NCI-H2196 (cell line): ENCODE measurements at regions not wholly inside any gene's neighbourhood (a gene's known extent, or its start where the extent isn't known, plus 50 kb on each side); places are given as distances from the start of the nearest gene placed in this dataset.
"Not testable (repeated sequence)": the region's sequence is repeated elsewhere in the genome, so short reads cannot be mapped to it uniquely, and the experiment has no call there.

Experiments used
- DNase-seq: peaks from one replicate; lab custom pipeline; 2025; ENCODE audit not compliant: unreplicated experiment; lab: John Stamatoyannopoulos, UW

DNA sequence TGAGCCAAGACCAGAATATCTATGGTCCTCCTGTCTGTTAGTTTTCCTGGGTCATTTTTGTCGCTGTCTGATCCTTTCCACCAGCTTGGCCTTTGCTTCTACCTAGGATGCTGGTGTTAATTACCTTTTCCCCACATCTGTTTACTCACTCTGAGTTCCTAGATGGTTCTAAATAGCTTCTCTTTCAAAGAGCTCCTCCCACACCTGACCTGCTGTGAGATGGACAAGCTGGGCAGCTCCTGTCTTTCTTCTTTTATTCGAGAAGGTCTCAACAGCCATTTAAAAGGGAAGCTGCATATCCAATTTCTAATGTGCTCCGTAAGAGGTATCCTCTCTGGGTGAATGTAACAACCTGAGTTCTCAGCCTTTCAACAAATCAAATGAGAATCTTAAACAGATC lies 156.2 kb downstream of the HRH4 start:
- no peak for DNase-seq

DNA sequence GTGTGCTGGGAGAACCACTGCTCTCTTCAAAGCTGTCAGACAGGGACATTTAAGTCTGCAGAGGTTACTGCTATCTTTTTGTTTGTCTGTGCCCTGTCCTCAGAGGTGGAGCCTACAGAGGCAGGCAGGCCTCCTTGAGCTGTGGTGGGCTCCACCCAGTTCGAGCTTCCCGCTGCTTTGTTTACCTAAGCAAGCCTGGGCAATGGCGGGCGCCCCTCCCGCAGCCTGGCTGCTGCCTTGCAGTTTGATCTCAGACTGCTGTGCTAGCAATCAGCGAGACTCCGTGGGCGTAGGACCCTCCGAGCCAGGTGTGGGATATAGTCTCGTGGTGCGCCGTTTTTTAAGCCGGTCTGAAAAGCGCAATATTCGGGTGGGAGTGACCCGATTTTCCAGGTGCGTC lies 164.0 kb downstream of the HRH4 start:
- not testable (repeated sequence) for DNase-seq

DNA sequence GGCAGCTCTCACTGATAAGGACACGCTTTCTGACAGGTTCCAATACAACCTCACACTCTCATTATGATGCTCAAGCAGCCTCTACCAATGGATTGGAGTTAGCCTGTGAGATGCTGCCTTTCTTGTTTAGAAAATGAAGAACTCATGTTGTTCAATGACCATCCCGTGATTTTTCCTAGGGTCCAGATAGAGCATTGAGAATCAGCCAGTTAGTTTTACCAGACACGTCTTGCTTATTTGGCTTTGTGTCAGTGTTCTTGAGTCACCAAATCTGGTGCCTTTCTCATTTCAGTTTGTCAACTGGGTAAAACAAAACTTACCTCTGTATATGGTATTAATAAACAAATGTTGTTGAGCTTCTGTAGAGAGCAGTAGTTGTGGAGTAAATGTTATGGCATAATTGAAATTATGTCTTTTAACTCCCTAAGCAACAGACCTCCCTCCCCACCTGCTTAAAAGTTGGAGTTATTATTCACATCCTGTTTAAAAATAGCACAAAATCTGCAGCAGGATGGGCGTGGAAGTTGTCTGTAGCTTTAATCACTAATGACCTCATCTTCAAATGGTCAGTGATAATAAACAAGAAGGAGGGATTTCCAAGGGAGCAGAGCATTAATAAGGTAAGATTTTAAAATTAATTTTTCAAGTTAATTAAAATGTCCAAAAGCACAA lies 167.3 kb downstream of the HRH4 start:
- DNase-seq = no peak

DNA sequence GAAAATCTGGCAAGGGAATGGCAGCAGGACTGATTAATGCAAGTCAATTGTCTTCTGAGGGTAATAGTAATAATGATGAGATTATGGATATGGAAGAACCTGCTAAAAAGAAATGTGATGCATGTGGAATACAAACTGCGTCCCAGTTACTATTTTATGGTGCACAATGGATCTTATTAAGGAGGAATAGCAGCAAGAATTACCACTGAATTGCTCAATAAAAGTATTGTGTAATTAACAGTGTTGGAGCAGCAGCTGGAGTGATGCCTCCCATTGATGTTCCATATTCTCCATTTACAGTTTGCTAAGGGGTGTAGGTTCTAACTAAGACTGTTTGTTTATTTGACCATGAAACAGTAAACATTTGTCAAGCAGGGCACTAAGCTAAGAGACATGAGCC lies 167.9 kb downstream of the HRH4 start:
- no peak for DNase-seq

DNA sequence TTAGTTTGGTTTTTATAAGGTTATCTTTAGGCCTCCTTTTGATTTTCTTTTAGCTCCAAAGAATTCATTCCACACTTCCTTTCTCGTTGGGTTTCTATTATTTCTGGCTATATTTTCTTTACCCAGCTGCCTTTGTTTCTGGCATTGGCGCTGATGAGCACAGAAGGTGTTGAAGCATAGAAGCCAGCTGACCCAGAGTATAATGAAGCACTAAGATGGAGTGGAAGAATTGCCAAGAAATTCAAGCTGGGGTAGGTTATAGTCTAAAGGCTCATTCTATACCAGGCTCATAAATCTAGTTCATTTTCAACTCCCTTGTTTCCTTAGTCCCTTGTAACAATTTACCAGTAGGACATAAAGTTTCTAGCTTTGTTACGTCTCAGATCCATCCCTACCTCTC lies 169.5 kb downstream of the HRH4 start:
- DNase-seq = no peak

DNA sequence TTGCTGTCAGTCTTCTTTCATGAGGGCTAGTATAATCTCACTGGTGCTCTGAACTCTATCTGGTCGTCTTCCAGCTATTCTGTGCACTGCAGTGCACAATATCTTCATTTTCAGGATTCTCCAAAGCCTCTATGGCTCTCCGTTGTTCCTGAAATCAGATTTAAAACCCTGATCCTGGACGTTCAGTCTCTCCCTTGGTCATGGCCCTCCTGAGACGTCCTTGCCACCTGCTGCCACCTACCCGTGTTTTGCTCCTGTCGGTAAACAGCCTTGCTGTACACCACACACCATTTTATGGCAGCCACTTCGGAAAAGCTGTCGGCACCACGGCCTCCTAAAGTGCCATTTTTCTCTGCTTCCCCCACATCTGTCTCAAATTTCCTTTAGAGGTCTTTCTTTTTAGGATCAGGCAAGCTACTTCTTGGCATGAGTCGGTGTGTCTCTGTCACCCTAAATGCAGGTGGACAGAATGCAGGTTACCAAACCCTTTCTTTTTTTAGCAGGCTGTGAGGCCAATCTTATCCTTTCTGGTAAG lies 170.0 kb downstream of the HRH4 start:
- no peak for DNase-seq

DNA sequence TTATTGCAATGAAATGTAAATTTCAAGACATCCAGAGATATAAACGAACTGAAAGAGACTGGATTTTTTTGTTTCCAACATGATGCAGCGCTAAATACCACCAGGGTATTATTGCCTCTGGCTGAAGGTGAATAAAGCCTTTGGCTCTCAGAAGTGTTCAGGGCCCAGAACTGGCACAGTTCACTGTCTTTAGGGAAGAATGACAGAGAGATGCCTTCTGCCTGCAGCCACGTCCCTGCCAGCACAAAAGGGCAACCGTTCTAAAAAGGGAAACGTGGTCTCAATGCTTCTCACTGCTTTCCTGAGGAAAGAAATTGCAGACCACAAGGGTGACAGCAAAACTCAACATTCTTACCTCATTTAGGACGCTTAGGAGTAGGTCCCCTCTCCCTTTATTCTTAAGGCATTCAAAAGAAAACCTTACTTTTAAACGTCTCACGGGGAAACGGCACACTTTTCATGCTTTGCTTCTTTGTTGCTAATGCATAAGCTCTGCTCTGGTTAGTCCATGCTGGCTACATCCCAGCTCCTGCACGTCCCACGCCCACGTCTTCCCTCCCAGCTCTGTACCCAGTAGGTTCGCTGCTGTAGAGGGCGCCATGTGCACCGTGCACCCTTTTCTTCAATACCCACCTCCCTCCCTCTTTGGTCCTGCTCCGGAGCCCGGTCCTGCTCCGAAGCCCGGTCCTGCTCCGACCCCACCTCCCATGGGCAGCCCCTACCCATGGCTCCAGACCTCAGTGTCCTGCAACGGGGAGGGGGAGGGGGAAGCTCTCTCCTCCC lies 171.0 kb downstream of the HRH4 start:
- DNase-seq = no peak

DNA sequence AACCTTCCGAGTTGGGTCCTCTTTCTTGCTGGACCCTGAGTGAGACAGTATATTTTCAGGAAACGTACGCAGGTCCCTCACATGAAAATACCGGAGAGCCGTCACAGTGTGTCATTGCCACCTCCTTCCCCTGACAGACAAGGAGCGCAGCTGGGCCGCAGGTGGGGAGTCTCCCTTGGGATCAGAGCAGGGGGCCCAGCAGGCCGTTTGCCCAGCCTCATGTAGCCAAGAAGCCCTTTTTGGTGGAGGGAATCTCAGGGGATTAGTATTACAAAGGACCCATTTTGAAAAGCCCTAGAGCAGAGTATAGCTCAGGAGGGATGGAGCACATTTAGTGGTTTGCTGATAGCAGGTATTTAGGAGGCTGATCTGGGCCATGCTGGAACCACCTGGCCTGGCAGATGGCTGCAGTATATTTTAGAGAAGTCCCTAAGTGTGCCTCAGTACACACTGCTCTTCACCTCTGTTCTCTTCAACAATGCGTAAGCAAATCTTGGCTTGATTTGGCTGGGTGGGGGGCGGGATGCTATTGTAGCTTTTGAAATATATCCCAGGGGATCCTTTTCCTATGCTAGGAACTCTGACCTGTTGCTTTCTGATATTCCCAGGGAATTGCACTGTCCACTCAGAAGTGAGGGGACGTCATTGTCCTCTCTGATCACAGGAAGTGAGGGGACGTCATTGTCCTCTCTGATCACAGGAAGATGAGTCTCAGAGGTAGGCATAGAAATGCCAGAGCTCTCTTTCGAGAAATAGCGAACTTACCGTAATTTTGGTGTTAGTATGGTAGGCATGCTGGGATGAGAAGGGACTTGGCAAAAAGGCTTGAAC lies 171.9 kb downstream of the HRH4 start:
- DNase-seq = no peak

DNA sequence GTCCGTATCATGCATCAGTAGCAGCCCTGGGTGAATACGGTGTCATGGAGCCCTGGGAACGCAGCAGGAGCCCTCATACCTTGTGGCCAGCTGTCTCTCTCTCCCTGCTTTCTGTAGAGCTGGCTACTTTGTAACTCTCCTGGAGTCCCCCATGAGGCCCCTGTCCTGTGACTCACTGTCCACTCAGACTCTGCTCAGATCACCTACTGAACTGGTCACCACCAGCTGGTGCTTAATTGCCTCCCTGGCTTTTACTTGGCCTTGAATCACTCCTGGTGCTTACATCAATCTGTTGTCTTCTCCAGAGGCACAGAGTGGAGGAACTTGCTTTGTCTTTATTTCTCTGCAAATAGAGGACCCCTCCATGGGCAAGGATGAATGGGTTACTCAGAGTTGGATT lies 172.7 kb downstream of the HRH4 start:
- DNase-seq = no peak

DNA sequence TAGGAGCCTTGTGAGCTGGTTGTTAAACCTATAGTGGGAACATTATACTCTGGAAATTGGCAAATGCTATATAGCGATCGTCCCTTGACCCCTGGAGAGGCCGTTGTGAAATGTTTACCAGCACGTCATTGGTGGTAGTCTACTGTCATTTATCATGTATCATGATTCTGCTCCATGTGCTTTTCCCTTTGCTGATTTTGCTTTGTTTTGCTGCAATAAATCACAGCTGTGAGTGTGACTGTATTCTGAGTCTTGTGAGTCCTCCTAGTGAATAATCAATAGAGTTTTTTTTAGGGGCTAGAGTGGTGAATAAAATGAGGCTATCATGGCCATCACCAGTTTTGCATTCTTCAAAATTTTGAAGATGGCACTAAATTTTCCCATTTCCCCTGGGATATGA lies 189.1 kb downstream of the HRH4 start:
- DNase-seq = no peak

DNA sequence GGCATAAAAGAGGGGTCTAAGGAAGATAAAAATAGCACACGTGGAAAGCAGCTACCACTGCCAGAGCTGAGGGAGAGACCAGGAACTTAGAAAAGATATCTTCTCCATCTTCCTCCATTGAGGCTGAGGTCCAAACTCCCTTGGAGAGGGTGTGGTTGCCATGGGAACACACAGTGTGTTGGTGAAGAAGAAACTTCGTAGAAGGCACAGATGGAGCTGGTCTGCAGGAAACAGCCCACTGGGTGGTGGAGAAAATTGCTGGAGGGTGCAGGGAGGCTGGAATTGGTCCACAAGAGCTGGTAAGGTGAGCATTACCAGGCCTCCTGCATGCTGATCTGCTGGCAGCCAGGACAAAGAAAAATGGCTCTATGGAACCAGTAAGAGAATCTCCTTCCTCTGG lies 191.0 kb downstream of the HRH4 start:
- DNase-seq = no peak

DNA sequence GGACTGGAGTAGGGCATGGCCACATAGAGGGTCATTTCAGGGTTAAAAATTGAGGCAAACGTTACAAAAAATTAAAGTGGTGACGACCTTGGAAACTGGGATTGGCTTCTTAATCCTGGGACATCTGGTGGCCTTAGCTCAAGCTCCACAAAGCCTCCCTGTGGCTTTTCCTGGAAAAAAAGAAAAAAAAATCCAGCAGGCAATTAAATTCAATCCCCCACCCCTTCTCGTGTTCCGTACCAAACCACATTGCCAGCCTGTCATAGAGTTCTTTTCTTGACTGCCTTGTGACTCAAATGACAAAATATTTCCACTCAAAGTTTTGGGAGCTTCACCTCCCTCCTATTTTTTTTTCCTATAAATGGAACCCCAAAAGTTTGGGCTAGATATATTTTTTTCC lies 195.6 kb downstream of the HRH4 start:
- no peak for DNase-seq

DNA sequence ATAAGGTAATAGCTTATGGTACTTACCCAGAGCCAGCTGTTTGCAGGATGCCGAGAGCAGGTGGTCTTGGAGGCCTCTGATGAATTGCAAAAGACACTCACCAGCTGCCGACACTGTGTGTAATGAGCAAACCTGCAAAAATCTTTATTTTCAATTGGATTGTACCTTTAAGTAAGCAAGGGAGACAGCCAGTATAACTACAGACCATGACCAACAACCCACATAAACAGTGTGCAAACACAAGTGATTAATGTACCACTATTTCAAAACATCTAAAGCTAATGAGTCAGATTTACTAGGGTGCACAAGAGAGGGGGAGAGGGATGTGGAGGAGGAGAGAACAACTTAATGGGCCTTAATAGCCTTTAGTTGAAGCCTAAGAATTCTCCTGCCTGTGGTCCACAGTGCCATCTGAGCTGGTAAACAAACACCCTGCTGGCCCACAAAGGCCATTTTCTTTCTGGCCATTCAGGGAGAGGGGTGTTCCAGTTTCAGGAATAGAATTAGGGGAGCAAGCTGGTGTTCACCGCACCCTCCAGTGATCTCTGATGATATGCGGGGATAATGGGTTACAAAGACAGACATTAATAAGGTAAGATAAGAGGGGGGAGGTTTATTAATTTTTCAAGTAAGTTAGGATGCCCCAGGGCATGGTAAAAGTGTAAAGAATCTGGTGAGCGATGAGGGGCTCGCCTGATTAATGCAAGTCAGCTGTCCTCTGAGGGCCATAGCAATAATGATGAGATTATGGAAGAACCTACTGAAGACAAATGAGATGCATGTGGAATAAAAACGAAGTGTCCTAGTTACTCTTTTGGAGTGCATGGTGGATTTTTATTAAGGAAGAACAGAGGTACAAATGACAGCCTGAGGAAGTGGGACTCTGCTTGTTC lies 196.4 kb downstream of the HRH4 start:
- no peak for DNase-seq

DNA sequence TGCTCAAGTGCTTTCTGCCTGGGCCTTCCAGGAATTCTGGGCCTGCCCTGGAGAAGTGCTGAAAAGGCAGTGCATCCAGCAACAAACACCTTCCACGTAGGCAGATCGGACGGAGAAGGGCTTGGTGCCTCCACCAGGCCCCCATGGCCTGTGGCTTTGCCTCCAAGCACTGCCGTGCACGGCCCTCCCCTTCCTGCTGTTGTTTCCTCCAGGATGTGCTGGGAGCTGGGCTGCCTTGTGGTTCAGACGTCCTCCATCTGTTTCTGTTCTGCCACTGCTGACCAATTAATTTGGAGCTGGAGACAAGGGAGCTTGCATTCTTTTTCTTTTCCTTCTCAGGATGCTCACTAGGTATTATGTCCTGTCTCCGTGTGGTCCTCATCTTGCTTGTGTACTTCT lies 197.0 kb downstream of the HRH4 start:
- DNase-seq = no peak

DNA sequence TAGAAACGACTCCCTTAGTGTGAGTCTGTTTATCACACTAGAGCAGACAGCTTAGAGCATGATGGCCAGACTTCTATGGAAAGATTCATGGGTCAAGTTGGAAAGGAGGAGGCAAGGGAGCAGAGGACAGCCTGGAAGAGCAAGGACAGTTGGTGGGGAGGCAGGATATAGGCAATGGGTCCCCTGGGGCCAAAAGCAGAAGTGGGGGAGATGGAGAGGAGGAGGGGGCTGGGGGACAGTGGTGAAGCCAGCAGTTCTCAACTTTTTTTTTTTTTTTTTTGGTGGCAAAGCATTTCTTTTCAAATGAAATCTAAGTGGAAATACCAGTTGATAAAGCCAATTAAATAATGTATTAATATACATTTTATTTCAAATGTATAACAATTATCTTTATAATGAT lies 197.9 kb downstream of the HRH4 start:
- DNase-seq = no peak

DNA sequence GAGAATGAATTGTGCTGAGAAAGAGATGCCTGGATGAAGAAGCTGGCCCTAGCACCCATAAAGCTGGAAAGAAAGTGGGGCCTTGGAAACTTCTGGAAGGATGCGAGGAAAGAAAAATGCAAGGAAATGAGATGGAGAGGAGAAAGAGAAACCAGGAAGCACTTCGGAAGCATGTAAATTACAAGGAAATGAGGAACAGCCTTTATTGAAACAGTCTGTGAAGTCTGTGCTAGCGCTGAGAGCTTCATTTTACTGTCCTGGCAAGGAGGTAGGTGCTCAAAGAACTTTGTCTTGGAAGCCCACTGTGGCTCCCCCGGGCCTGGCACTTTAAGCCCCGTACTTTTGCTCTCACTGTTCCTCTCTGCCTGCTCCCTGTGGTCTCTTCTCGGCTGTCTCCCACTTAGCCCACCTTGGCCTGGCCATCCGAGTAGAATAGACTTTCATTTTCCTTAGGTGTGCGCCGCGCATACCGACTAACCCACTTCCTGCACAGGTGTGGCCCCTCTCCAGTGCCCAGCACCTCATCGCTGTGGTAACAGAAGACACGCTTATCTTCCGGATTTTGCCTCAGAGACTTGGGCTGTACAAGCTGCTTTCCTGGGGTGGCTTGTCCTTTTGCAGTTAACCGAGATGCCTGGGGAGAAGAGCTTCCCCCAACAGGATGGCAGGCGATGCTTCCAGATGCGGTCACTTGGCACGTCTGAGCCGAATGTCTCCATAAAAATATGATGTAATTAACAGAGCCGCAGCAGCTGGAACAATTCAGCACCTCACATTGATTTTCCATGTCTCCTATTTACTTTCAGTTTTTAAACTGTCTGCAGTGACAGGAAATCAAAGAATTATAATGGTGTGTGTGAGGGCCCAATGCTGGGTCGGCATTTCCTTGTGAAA lies 199.6 kb downstream of the HRH4 start:
- no peak for DNase-seq

DNA sequence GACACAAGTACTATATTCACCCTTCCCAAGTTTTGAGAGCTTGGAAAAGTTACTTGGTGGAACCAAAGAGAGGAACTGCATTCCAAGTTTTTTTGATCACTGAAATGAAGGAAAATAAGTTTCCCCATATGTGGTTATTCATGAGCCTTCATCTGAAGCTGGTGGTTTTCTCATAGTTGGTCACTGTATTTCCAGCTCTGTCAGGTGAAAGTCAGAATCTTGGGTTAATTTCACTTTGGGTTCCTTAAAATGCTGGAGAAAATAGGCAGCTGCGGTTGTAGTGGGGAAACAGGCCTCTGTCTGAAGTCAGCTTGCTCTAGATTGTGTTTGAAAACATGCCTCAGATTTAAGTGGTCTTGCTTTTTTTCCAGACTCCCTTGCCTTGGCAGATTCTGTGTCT lies 200.5 kb downstream of the HRH4 start:
- DNase-seq = no peak

DNA sequence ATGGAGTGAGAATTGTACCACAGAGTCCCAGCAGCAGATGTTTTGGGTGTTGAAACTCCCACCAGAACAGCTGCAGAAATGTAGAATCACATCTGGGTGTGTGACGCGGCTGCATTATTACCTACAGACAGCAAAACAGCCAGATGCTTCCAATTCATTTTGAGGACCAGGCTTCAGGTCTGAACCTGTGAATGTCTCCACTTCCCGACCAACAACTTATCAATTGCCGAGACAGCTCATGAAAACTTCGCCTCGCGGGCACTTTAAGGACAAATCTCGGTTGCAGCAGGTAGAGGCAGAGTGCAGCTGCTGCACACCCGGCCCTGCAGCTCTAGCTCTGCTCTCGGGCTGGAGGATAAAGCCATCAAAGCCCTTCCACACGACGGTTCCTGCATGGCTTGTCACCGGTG lies 202.0 kb downstream of the HRH4 start:
- DNase-seq = no peak

DNA sequence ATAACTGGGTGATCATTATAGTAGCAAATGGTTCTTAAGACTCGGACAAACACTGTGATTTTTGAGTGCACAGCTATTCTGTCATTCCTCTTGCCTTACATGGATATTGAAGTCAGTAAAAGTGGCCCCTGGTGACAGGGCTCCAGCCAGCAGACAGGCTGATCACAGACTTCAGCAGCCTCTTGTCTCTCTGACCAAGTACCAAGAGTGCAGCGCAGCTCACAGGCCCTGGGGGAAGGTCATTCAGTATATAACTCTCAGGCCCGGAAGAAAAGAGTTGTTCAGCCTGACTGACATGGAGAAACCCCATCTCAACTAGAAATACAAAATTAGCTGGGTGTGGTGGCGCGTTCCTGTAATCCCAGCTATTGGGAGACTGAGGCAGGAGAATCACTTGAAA lies 202.6 kb downstream of the HRH4 start:
- DNase-seq = no peak

DNA sequence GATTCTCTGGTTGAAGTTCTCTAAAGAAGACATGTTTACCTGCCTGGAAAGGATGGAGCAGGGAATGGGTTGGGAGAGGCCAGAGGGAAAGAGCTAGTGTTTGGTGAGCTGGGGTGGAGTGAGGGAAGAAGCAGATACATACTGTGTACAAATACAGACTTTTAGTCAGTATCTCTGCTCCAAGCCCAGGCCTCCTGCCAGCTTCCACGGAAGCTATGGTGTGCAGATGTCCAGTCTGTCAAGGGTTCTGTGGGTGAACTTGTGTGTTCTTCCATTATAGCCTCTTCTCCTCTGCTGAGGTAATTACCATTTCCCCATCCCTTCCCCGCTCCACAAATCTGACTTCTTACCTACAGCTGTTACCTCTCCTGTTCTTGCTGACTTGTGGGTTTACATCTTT lies 208.6 kb downstream of the HRH4 start:
- no peak for DNase-seq
